Stimulated activated CD8-positive, alpha-beta memory T cell treated with anti-CD3 and anti-CD28 coated beads, Interleukin-4, amount 100 ng/mL, for 24 hours (primary cell): ENCODE measurements at regions not wholly inside any gene's neighbourhood (a gene's known extent, or its start where the extent isn't known, plus 50 kb on each side); places are given as distances from the start of the nearest gene placed in this dataset.
"Not testable (repeated sequence)": the region's sequence is repeated elsewhere in the genome, so short reads cannot be mapped to it uniquely, and the experiment has no call there.

ENCODE experiments used
- DNase-seq: peaks from one replicate; pipeline ENCODE4 v3.0.0-alpha.2; 2020; ENCODE audit warnings: low read depth

DNA sequence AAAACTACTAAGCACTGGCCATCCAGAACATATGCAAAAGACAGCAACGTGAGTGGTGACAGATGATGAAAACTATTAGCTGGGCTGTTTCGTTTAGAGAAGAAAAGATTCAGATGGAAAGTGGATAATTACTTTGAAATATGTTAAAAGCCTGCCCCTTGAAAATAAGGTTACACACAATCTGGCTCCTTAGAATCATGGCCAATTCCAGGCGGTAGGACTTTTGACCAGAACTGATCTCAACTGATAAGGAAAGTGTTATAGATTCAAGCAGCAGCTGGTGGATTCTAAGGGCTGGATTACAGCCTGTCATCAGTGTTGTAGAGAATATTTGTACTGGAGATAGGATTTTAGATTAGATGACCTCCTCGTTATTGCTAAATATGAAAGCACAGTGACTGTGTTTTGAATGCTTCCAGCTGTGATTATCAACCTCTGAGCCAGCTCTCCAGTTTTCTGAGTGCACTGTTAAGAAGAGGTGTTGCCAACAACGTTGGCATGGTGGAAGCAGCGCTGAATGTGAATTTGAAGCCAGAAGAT, 75.1 kb downstream of the KBTBD2 start:
- not testable (repeated sequence) for DNase-seq

DNA sequence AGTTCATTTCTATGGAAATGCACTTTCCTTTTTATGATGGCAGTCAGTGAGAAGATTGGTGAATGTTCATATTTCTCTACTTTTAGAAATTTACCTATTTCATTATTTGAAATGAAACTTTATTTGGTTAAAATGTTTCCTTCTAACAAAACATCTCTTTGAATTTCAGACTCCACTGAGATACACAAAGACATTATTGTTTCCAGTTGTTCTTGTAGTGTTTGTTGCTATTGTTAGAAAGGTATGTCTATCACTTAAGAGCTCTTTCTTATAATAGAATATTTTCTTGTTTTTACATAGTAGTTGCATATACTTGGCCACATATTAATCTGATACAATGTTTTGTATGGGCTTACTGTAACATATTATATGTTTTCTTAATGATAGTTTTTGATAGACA, 76.8 kb downstream of the KBTBD2 start:
- not testable (repeated sequence) for DNase-seq

DNA sequence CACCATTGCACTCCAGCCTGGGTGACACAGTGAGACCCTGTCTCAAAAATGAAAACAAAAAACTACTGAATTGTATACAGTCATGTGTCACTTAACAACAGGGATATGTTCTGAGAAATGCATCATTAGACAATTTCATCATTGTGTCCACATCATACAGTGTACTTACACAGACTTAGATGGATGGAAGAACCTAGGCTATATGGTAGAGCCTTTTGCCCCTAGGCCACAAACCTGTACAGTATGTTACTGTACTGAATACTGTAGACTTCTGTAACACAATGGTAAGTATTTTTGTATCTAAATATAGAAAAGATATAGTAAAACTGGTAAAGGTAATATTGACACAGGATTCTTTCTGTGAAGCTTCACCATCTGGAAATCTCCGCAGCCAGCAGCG, 81.7 kb downstream of the KBTBD2 start:
- DNase-seq = no peak

- no peak for DNase-seq
Measured at GRCh38 chr7:32809347-32809746, 82.2 kb downstream of the KBTBD2 start.

- no peak for DNase-seq
Measured at GRCh38 chr7:32803406-32804141, 88.0 kb downstream of the KBTBD2 start.

GRCh38 chr7:32802305-32802910, 89.2 kb downstream of the KBTBD2 start:
- no peak for DNase-seq

DNA sequence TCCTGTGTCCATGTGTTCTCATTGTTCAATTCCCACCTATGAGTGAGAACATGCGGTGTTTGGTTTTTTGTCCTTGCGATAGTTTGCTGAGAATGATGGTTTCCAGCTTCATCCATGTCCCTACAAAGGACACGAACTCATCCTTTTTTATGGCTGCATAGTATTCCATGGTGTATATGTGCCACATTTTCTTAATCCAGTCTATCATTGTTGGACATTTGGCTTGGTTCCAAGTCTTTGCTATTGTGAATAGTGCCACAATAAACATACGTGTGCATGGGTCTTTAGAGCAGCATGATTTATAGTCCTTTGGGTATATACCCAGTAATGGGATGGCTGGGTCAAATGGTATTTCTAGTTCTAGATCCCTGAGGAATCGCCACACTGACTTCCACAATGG, 98.5 kb downstream of the KBTBD2 start:
- DNase-seq = not testable (repeated sequence)

GRCh38 chr7:32790766-32791430, 100.7 kb downstream of the KBTBD2 start:
- DNase-seq = not testable (repeated sequence)

DNA sequence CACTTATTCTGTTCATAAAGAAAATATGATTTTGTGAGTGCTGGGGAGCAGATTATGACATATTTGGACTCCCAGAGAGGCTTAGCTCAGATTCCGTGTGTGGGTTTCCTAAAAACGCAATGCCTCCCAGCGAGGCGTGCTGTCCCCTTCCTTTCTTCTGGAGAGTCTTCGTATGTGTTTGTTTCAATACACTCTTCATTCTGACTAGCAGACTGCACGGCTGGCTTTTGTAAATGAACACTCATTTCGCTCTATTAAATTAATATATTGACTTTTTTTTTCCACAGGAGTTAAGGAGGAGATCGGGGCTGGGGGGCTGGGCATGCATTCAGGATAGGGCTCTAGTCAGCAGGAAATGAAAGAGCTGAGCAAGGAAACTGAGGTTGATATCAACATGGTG, 102.3 kb downstream of the KBTBD2 start:
- DNase-seq = not testable (repeated sequence)

GRCh38 chr7:32788174-32788573, 103.4 kb downstream of the KBTBD2 start:
- DNase-seq = not testable (repeated sequence)

DNA sequence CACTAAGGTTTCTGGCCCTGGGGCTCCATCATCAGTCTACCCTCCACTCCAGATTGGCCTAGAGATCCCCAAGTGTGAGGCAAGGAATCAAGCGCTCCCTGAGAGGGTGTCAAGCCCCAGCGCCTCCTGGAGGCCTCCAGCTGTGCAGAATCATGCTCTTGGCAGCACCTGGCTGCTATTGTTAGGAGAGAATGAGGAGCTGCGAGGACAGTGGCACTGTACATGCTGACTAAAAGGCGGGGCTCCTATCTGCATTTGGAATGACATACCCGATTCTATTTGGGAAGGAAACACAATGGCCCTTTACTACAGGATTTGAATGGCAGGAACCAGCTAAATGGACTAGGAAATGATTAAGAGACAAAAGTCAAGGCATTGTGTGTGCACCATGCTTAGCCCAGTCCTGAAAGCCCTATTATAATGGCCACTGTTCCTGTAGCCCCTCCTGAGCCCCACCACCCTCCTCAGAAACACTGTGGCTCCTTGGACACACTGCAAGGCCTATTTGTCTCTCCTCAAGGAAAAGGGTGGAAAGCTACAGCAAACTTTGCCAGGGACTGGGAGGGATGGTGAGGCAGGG, 106.1 kb downstream of the KBTBD2 start:
- not testable (repeated sequence) for DNase-seq

- not testable (repeated sequence) for DNase-seq
Measured at GRCh38 chr7:32779895-32780294, 111.7 kb downstream of the KBTBD2 start.

DNA sequence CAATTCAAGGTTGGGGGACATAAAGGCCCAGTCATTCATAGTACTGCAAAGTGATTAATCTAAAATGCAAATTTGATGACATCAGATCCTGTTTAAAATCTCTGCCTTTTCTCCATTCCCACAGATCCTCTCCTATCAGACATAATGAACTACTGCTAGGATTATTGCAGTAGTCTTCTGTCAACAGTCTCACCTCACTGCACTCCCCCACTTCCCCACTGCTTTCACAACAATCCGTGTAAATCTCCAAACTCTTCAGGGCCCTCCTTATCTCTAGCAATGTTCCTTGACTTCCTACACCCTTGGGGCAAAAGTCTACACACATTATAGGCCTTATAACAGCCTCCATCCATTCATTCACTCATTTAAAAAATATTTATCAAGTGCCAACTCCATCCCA, 112.4 kb downstream of the KBTBD2 start:
- DNase-seq = no peak

- not testable (repeated sequence) for DNase-seq
Measured at GRCh38 chr7:32777041-32777666, 114.4 kb downstream of the KBTBD2 start.

DNA sequence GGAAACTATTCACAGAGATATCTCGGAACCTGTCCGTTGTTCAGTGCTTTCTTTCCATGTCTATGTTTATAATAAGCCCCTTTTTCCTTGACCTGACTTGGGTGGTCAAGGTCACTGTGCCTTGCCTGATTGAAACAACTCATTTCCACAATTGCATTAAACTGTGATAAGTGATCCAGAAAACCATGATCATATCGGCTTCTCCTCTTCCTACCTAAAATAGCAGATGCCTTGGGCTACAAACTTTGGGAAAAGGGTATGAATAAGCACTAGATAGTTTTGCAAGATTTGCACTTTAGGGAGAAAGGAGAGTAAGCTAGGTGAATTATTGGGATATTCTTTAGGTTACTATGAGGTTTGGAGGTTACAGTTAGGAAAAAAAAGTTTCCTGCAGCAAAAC, 115.2 kb downstream of the KBTBD2 start:
- DNase-seq = not testable (repeated sequence)

- not testable (repeated sequence) for DNase-seq
Measured at GRCh38 chr7:32775809-32776208, 115.8 kb downstream of the KBTBD2 start.

DNA sequence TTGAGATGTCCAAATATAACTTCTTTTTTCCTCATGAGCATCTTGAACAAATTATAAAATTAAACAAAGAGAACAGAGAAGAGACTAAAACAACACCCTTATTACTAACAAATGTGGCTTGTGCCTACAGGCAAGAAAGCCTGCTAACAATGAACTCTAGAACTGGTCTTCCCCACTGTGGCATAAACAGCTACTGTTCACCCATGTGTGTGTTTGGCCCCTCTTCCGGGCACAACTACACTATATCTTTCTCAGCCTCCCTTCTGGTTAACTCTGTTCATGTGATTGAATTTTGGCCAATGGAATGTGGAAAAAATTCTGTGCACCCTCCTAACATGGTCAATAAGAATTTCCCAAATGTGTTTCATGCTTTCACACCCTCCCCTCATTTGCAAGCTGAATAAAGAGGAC, 117.0 kb downstream of the KBTBD2 start:
- no peak for DNase-seq

DNA sequence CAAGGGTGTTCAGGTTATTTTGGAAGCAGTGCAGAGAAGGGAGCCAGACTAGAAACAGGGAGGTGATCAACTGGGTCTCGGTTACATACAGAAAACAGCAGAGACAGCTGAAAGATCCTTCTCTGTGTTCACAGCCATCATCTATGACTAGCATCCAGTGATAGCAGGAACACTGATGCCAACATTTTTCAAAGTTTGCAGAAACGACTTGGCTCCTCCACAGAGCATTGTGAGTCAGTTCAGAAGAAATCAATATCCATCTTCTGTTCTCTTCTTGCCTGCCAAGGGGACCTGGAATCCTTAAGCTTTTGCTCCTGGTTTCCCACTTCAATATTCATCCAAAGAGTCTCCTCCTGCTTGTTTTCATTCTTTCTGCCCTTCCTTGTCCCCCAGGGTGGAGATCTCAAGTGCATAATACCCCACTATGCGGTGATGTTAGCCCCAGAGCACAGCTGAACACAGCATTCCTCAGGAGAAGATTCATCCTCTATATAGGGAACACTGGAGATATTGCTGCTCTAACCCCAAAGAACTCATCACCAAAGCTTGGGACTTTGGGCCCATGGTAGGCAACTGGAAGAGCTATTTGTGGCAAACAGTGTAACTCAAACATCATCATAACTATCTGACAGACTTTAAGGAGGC, 122.6 kb downstream of the KBTBD2 start:
- not testable (repeated sequence) for DNase-seq

- DNase-seq = not testable (repeated sequence)
Measured at GRCh38 chr7:32768338-32768737, 123.2 kb downstream of the KBTBD2 start.

- not testable (repeated sequence) for DNase-seq
Measured at GRCh38 chr7:32765649-32766251, 125.8 kb downstream of the KBTBD2 start.

GRCh38 chr7:32765185-32765584, 126.4 kb downstream of the KBTBD2 start:
- no peak for DNase-seq
